ENCODE measurements at regions not wholly inside any gene's neighbourhood (a gene's known extent, or its start where the extent isn't known, plus 50 kb on each side); places are given as distances from the start of the nearest gene placed in this dataset.
A peak's percentile ranks its signal among the peaks of the same experiment; 100 is the strongest.

DNA sequence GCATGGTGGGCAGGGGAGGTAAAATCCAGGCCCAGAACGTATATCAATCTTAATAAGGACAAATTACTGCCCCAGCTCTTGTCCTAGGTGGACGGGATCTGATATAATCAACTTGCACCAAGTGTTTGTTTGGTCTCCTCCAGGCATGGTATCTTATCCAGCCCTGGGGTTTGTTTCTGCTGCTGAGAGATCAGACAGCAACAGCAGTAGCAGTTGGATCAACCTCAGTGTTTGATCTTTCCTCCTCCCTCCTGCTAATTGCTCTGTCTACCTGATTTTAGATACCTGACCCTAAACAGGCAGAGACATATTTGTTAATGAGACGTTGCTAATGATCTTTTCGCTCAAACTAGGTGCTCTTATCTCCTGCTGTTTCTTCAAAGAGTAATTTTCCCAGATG lies 100.4 kb upstream of the BACH2 start:
- intact Hi-C loops (cut with DNase I), result no loop called here
- H3K36me3 ChIP-seq, result no peaks in the 10 kb centered on the region
- DNase-seq (ENCODE audit: low spot score in 2 of 2), result no peak
- TF ChIP-seq, protein P1, sequence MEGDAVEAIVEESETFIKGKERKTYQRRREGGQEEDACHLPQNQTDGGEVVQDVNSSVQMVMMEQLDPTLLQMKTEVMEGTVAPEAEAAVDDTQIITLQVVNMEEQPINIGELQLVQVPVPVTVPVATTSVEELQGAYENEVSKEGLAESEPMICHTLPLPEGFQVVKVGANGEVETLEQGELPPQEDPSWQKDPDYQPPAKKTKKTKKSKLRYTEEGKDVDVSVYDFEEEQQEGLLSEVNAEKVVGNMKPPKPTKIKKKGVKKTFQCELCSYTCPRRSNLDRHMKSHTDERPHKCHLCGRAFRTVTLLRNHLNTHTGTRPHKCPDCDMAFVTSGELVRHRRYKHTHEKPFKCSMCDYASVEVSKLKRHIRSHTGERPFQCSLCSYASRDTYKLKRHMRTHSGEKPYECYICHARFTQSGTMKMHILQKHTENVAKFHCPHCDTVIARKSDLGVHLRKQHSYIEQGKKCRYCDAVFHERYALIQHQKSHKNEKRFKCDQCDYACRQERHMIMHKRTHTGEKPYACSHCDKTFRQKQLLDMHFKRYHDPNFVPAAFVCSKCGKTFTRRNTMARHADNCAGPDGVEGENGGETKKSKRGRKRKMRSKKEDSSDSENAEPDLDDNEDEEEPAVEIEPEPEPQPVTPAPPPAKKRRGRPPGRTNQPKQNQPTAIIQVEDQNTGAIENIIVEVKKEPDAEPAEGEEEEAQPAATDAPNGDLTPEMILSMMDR (IDR thresholded peaks at IDR 0.05), result no peak
- H3K27me3 ChIP-seq, result no peaks in the 10 kb centered on the region
- H3K4me3 ChIP-seq, result no peak overlapping the region
- no peaks in the 10 kb centered on the region for H3K4me1 ChIP-seq
- H3K9me3 ChIP-seq, result no peaks in the 10 kb centered on the region
- H3K27ac ChIP-seq, result no peak overlapping the region

DNA sequence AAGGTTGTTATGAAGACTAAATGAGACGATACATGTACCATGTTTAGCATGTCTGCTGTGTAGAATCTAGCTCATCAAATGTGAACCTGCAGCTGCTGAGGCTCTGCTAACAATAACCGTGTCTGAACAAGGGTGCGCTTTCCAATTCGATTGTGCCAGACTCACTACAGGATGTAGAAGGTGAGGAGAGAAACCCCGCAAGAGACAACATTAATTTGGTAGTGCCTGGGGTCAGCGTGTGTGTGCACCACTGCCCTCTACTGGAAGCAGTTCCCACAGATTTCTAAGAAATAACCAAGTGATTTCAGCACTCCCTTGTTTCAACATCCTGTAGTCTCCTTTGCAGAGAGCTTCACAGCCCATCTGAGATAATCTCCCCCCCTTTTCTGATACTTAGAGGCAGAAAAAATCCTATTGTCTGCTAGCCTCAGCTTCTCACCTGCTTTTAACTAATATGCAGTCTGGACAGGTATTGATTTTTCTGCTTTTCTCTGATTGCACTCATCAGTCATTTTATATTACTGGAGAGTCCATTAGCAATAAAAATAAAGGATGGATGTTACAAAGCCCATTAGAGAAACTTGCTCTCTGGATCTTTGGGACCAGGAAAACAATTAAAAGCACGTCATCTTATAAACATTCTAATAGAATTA lies 96.7 kb upstream of the BACH2 start:
- no peaks in the 10 kb centered on the region for H3K4me1 ChIP-seq
- TF ChIP-seq, protein P1 (IDR thresholded peaks at IDR 0.05), result peak; percentile 67 to 85 (median 76)
- intact Hi-C loops (cut with DNase I), result loop anchor here (2.0 to 5.0 kb wide), 5 partner anchors 85 to 453 kb away; partner anchors contain the start of gene BACH2
- H3K9me3 ChIP-seq, result no peaks in the 10 kb centered on the region
- peak in 1 of 2 donors; percentile 78 for DNase-seq (ENCODE audit: low spot score in 2 of 2)
- H3K27ac ChIP-seq, result no peak overlapping the region
- no peak overlapping the region for H3K4me3 ChIP-seq
- no peaks in the 10 kb centered on the region for H3K27me3 ChIP-seq
- H3K36me3 ChIP-seq, result no peaks in the 10 kb centered on the region

DNA sequence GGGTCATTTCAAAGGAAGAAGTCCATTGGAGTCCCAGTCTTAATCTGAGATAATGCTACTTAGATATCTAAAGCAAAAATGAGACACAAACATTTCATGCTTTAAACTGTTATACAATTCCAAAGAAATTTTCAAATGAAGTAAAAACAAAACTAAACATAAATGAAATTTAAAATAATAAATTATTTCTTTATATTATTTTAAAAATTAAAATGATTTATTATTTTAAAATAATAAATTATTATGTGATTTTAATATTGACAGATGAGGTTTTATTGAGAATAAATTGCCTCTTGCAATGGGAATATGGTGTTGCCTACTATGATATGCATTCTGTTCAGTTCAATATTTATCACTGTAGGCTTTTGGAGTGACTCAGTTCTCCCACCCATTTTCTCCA lies 93.7 kb upstream of the BACH2 start:
- TF ChIP-seq, protein P1 (IDR thresholded peaks at IDR 0.05), result no peak
- intact Hi-C loops (cut with DNase I), result loop anchor here (5.0 kb wide), 2 partner anchors 93 to 293 kb away; partner anchors contain the start of gene BACH2
- Histone ChIP-seq H3K27ac (no peak overlapping the region), H3K9me3 (no peaks in the 10 kb centered on the region), H3K4me1 (peaks cover 0 to 2% of the 10 kb centered on the region in 2 donors), H3K27me3 (no peaks in the 10 kb centered on the region), H3K36me3 (no peaks in the 10 kb centered on the region), H3K4me3 (no peak overlapping the region)
- no peak for DNase-seq (ENCODE audit: low spot score in 2 of 2)

DNA sequence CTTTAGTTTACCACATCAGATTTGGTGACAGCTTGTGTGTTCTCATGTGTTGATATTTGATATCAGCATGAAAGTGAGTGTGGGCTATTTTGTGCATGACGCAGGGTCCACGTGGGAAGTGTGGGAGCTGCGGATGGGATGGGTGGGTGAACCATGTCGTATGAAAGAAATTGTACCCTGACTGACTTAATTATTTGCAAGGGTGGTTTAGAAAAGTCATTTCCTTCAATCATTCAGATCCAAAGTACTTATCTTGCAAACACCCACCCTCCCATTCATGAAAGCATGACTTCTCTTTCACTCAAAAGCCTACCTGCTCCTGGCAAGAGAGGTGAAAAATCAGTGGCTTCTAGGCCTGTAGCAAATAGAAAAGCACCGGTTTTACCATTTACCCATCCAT lies 91.8 kb upstream of the BACH2 start:
- no peak for DNase-seq (ENCODE audit: low spot score in 2 of 2)
- TF ChIP-seq, protein P1 (IDR thresholded peaks at IDR 0.05), result no peak
- Histone ChIP-seq H3K36me3 (no peaks in the 10 kb centered on the region), H3K27ac (no peak overlapping the region), H3K9me3 (no peaks in the 10 kb centered on the region), H3K4me3 (no peak overlapping the region), H3K27me3 (no peaks in the 10 kb centered on the region), H3K4me1 (peaks cover 0 to 9% of the 10 kb centered on the region in 2 donors)
- intact Hi-C loops (cut with DNase I), result loop anchor here (10.0 kb wide), 1 partner anchor 564 kb away; the partner anchor contains the start of gene CASP8AP2

DNA sequence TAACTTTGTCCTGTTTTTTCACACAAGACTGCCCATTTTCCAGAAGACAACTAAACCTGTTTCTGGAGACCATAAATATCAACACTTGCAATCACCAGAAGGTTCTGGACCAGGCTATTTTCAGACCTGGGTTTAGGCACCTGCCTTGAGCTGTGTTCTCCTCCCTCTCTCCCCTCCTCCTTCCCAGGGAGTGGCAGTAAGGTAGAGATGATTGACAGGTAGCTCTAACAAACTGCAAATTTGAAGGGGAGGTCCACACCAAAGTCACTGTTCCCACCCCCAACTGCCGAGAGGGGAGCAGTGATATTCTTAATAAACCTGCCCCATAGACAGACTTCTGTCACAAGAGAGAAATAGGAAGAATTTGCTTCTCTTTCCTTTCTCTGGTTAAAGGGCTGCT lies 91.2 kb upstream of the BACH2 start:
- no peak overlapping the region for H3K27ac ChIP-seq
- no peaks in the 10 kb centered on the region for H3K27me3 ChIP-seq
- no peak for DNase-seq (ENCODE audit: low spot score in 2 of 2)
- TF ChIP-seq, protein P1 (IDR thresholded peaks at IDR 0.05), result no peak
- no peaks in the 10 kb centered on the region for H3K36me3 ChIP-seq
- H3K9me3 ChIP-seq, result no peaks in the 10 kb centered on the region
- intact Hi-C loops (cut with DNase I), result loop anchor here (10.0 kb wide), 1 partner anchor 563 kb away; the partner anchor contains the start of gene CASP8AP2
- H3K4me1 ChIP-seq, result peaks cover 0 to 9% of the 10 kb centered on the region in 2 donors
- no peak overlapping the region for H3K4me3 ChIP-seq
